Ishikawa (cell line): ENCODE measurements at regions not wholly inside any gene's neighbourhood (a gene's known extent, or its start where the extent isn't known, plus 50 kb on each side); places are given as distances from the start of the nearest gene placed in this dataset.

Experiments
- CEBPB ChIP-seq: IDR thresholded peaks from 2 replicates; pipeline ENCODE4 v1.6.1; 2012
- CREB1 ChIP-seq: IDR thresholded peaks from 2 replicates; pipeline ENCODE4 v1.6.1; 2012; ENCODE audit warnings: low read depth
- EGR1 ChIP-seq: IDR thresholded peaks from 2 replicates; pipeline ENCODE4 v1.6.1; 2012
- EP300 ChIP-seq: IDR thresholded peaks from 2 replicates; pipeline ENCODE4 v1.6.1; 2012; ENCODE audit warnings: borderline replicate concordance
- FOXM1 ChIP-seq: IDR thresholded peaks from 2 replicates; pipeline ENCODE4 v1.6.1; 2012; ENCODE audit warnings: low read depth, borderline replicate concordance
- NFIC ChIP-seq: IDR thresholded peaks from 2 replicates; pipeline ENCODE4 v1.6.1; 2012
- RAD21 ChIP-seq: IDR thresholded peaks from 2 replicates; pipeline ENCODE4 v1.6.1; 2012; ENCODE audit warnings: low read depth
- TAF1 ChIP-seq: IDR thresholded peaks from 2 replicates; pipeline ENCODE4 v1.6.1; 2012; ENCODE audit warnings: low read depth, mild to moderate bottlenecking
- TCF12 ChIP-seq: IDR thresholded peaks from 2 replicates; pipeline ENCODE4 v1.6.1; 2012; ENCODE audit warnings: low read depth
- TEAD4 ChIP-seq: IDR thresholded peaks from 2 replicates; pipeline ENCODE4 v1.6.1; 2012
- YY1 ChIP-seq: IDR thresholded peaks from 2 replicates; pipeline ENCODE4 v1.6.1; 2012; ENCODE audit warnings: low read depth
- ZBTB7A ChIP-seq: IDR thresholded peaks from 2 replicates; pipeline ENCODE4 v1.6.1; 2012; ENCODE audit warnings: low read depth
- TF ChIP-seq, protein P1 (sequence below): IDR thresholded peaks from 2 replicates; pipeline ENCODE4 v1.6.1; 2012
- TF ChIP-seq, protein P2 (sequence below): IDR thresholded peaks from 2 replicates; pipeline ENCODE4 v1.6.1; 2012; ENCODE audit warnings: low read depth, mild to moderate bottlenecking
- TF ChIP-seq, protein P3 (sequence below): IDR thresholded peaks from 2 replicates; pipeline ENCODE4 v1.6.1; 2012

DNA sequence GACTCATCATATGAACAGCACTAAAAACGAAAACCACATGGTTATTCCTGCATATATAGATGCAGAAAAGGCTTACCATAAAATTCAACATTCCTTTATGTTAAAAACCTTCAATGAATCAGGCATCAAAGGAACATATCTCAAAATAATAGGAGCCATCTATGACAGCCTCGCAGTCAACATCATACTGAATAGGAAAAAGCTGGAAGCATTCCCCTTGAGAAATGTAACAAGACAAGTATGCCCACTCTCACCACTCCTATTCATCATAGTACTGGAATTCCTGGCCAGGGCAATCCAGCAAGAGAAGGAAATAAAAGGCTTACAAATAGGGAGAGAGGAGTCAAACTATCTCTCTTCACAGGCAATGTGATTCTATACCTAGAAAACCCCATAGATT is 179.6 kb upstream of the HTR2A start:
- TF ChIP-seq ZBTB7A (no peak), YY1 (no peak), TCF12 (no peak), TEAD4 (no peak), EGR1 (no peak), EP300 (no peak), TAF1 (no peak), CREB1 (no peak), FOXM1 (no peak), NFIC (no peak), CEBPB (no peak), RAD21 (no peak)
- TF ChIP-seq, protein P1, sequence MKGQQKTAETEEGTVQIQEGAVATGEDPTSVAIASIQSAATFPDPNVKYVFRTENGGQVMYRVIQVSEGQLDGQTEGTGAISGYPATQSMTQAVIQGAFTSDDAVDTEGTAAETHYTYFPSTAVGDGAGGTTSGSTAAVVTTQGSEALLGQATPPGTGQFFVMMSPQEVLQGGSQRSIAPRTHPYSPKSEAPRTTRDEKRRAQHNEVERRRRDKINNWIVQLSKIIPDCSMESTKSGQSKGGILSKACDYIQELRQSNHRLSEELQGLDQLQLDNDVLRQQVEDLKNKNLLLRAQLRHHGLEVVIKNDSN, result no peak
- TF ChIP-seq, protein P2, sequence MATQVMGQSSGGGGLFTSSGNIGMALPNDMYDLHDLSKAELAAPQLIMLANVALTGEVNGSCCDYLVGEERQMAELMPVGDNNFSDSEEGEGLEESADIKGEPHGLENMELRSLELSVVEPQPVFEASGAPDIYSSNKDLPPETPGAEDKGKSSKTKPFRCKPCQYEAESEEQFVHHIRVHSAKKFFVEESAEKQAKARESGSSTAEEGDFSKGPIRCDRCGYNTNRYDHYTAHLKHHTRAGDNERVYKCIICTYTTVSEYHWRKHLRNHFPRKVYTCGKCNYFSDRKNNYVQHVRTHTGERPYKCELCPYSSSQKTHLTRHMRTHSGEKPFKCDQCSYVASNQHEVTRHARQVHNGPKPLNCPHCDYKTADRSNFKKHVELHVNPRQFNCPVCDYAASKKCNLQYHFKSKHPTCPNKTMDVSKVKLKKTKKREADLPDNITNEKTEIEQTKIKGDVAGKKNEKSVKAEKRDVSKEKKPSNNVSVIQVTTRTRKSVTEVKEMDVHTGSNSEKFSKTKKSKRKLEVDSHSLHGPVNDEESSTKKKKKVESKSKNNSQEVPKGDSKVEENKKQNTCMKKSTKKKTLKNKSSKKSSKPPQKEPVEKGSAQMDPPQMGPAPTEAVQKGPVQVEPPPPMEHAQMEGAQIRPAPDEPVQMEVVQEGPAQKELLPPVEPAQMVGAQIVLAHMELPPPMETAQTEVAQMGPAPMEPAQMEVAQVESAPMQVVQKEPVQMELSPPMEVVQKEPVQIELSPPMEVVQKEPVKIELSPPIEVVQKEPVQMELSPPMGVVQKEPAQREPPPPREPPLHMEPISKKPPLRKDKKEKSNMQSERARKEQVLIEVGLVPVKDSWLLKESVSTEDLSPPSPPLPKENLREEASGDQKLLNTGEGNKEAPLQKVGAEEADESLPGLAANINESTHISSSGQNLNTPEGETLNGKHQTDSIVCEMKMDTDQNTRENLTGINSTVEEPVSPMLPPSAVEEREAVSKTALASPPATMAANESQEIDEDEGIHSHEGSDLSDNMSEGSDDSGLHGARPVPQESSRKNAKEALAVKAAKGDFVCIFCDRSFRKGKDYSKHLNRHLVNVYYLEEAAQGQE, result no peak
- TF ChIP-seq, protein P3, sequence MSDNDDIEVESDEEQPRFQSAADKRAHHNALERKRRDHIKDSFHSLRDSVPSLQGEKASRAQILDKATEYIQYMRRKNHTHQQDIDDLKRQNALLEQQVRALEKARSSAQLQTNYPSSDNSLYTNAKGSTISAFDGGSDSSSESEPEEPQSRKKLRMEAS, result no peak

DNA sequence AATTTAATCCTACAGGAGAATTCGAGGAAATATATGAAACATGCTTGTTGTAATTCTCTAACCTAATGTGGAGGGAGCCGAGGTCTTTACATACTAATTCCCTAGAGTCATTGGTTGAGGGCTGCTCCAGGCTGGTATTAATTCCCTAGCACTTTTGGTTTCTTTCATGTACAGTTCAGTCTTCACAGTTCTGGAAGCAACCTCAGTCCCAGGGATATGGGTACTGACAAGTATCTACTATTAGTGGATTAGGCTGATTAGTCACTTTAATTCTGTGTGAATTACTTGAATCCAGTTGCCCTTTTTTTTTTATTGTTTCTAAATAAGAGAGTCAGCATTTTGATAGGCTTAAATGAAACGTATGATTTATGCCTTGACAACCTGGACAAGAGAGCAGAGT is 172.3 kb upstream of the HTR2A start:
- TF ChIP-seq ZBTB7A (no peak), EGR1 (no peak), EP300 (no peak), TCF12 (no peak), TEAD4 (no peak), FOXM1 (no peak), CEBPB (no peak), TAF1 (no peak), RAD21 (no peak), YY1 (no peak), CREB1 (no peak)
- TF ChIP-seq, protein P2, result no peak
- TF ChIP-seq, protein P1, result no peak
- TF ChIP-seq, protein P3, result no peak

DNA sequence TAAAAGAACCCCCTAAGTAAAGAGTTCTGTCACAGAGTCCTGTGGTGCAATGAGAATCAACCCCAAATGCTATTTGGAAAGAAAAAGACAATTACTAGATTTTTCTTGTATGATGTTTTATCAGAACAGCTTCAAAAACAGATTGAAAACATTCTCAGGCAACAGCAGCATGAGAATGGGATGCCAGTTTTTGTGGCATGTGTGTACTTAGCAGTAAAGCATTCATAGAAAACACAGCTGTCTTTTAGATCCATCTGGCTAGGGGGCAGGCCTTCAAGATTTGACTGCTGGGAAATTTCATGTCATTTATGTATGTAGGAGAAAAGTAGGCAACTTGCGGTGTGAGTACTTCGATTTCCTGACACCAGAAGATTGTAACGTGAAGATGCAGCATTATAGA is 170.5 kb upstream of the HTR2A start:
- TF ChIP-seq TAF1 (no peak), EP300 (no peak), NFIC (no peak), FOXM1 (no peak), CEBPB (no peak), TEAD4 (no peak), YY1 (no peak), EGR1 (no peak)
- TF ChIP-seq, protein P2, result no peak
- TF ChIP-seq, protein P3, result no peak

DNA sequence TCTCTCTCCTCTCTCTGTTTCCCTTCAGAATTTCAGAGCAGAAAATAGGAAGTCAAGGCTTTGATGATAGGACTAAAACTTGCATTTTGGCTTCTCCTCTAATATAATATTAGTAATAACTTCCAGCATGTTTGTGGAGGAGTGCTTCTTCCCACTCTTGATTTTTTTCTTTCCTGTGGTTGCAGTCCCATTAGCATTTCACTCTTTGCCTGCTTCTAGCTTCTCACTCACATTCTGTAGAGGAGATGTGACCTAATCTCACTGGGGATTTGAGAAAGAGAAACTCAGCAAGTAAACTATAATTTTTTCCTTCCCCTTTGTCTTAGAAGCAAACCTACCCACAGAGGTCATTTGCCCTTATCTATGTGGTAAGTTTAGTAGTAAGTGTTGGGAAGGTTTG is 169.4 kb upstream of the HTR2A start:
- TF ChIP-seq TCF12 (no peak), TEAD4 (no peak), CEBPB (no peak), FOXM1 (no peak), TAF1 (no peak), NFIC (no peak), ZBTB7A (no peak), CREB1 (no peak), EGR1 (no peak), YY1 (no peak), EP300 (no peak), RAD21 (no peak)
- TF ChIP-seq, protein P2, result no peak
- TF ChIP-seq, protein P3, result no peak
- TF ChIP-seq, protein P1, result no peak
